ENCODE measurements at regions not wholly inside any gene's neighbourhood (a gene's known extent, or its start where the extent isn't known, plus 50 kb on each side); places are given as distances from the start of the nearest gene placed in this dataset.

DNA sequence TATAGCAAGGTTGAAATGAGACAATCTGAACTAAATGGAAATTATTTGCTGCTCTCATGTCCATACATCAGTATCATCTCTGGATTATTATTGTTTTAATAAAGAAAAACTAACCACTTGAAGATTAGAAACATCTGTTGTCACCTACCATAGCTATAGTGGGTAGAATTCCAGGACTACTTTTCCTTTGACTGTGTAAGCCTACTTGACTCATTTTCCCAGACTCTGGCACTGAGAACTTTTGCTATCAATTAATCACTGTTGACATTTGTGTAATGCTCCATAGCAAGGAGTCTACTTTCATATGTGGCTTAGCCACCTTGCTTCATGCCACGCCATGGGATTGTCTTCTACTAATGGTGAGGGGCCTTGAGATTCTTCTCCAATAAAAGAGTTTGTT lies 59.9 kb upstream of the ARRDC3 start:
- TF ChIP-seq, protein P1, sequence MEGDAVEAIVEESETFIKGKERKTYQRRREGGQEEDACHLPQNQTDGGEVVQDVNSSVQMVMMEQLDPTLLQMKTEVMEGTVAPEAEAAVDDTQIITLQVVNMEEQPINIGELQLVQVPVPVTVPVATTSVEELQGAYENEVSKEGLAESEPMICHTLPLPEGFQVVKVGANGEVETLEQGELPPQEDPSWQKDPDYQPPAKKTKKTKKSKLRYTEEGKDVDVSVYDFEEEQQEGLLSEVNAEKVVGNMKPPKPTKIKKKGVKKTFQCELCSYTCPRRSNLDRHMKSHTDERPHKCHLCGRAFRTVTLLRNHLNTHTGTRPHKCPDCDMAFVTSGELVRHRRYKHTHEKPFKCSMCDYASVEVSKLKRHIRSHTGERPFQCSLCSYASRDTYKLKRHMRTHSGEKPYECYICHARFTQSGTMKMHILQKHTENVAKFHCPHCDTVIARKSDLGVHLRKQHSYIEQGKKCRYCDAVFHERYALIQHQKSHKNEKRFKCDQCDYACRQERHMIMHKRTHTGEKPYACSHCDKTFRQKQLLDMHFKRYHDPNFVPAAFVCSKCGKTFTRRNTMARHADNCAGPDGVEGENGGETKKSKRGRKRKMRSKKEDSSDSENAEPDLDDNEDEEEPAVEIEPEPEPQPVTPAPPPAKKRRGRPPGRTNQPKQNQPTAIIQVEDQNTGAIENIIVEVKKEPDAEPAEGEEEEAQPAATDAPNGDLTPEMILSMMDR (IDR thresholded peaks at IDR 0.05; ENCODE audit: low read length): no peak
- no peak for TF ChIP-seq EZH2 (IDR thresholded peaks at IDR 0.05; ENCODE audit: borderline replicate concordance, low read length)
- no peak overlapping the region for H2AFZ ChIP-seq (ENCODE audit: low read length)
- no peaks in the 10 kb centered on the region for H3K9me3 ChIP-seq (ENCODE audit: low read length)

DNA sequence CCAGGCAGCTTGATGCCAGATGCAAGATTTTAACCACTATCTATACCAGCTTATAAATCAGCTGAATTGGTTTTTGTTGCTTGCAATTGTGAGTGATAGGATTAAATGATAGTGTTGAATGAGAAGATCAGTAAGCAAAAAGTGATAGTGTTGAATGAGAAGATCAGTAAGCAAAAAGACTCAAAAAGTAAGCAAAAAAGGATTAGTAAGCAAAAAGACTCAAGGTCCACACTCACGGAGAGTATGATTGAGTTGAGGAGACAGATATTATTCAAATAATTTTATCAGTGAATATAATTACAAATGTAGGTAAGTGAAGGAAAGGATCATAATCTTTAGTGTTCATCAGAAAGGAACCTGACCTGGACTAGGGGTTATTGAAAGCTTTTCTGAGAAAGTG lies 58.0 kb upstream of the ARRDC3 start:
- no peak overlapping the region for H3K4me3 ChIP-seq (ENCODE audit: low read depth, low read length, poor library complexity, severe bottlenecking)
- no peak overlapping the region for H2AFZ ChIP-seq (ENCODE audit: low read length)
- H4K20me1 ChIP-seq (ENCODE audit: insufficient read depth, low read length): no peaks in the 10 kb centered on the region
- H3K36me3 ChIP-seq (ENCODE audit: insufficient read depth, low read length): no peaks in the 10 kb centered on the region
- H3K4me1 ChIP-seq (ENCODE audit: insufficient read depth, low read length, severe bottlenecking): no peaks in the 10 kb centered on the region
- no peaks in the 10 kb centered on the region for H3F3A ChIP-seq (ENCODE audit: insufficient read depth, low read length)
- TF ChIP-seq, protein P1 (IDR thresholded peaks at IDR 0.05; ENCODE audit: low read length): no peak
- TF ChIP-seq EZH2 (IDR thresholded peaks at IDR 0.05; ENCODE audit: borderline replicate concordance, low read length): no peak
- H3K9me3 ChIP-seq (ENCODE audit: low read length): no peaks in the 10 kb centered on the region
- H3K27me3 ChIP-seq (ENCODE audit: insufficient read depth, low read length): no peaks in the 10 kb centered on the region
- H3K9ac ChIP-seq (ENCODE audit: low read length): no peak overlapping the region
- no peaks in the 10 kb centered on the region for H3K9me2 ChIP-seq (ENCODE audit: low read depth, low read length)
- H3K27ac ChIP-seq (ENCODE audit: low read depth, low read length, poor library complexity, severe bottlenecking): no peak overlapping the region
- H3K79me2 ChIP-seq (ENCODE audit: insufficient read depth, low read length): no peaks in the 10 kb centered on the region
- no peak overlapping the region for H3K4me2 ChIP-seq (ENCODE audit: low read length)

More for the DNA sequence above, 59.9 kb upstream of the ARRDC3 start:
- Histone ChIP-seq H3K36me3 (ENCODE audit: insufficient read depth, low read length) (no peaks in the 10 kb centered on the region), H3K4me3 (ENCODE audit: low read depth, low read length, poor library complexity, severe bottlenecking) (no peak overlapping the region), H3K27ac (ENCODE audit: low read depth, low read length, poor library complexity, severe bottlenecking) (no peak overlapping the region), H3F3A (ENCODE audit: insufficient read depth, low read length) (no peaks in the 10 kb centered on the region), H3K27me3 (ENCODE audit: insufficient read depth, low read length) (no peaks in the 10 kb centered on the region), H3K4me2 (ENCODE audit: low read length) (no peak overlapping the region), H3K9me2 (ENCODE audit: low read depth, low read length) (no peaks in the 10 kb centered on the region), H3K4me1 (ENCODE audit: insufficient read depth, low read length, severe bottlenecking) (no peaks in the 10 kb centered on the region), H3K9ac (ENCODE audit: low read length) (no peak overlapping the region), H4K20me1 (ENCODE audit: insufficient read depth, low read length) (no peaks in the 10 kb centered on the region), H3K79me2 (ENCODE audit: insufficient read depth, low read length) (no peaks in the 10 kb centered on the region)

- Histone ChIP-seq H3K36me3 (ENCODE audit: insufficient read depth, low read length) (no peaks in the 10 kb centered on the region), H2AFZ (ENCODE audit: low read length) (no peak overlapping the region), H3K4me3 (ENCODE audit: low read depth, low read length, poor library complexity, severe bottlenecking) (no peak overlapping the region), H3K27me3 (ENCODE audit: insufficient read depth, low read length) (no peaks in the 10 kb centered on the region), H3K27ac (ENCODE audit: low read depth, low read length, poor library complexity, severe bottlenecking) (no peak overlapping the region), H3K4me1 (ENCODE audit: insufficient read depth, low read length, severe bottlenecking) (no peaks in the 10 kb centered on the region), H3K9me3 (ENCODE audit: low read length) (no peaks in the 10 kb centered on the region), H3K9ac (ENCODE audit: low read length) (no peak overlapping the region), H3K79me2 (ENCODE audit: insufficient read depth, low read length) (no peaks in the 10 kb centered on the region), H4K20me1 (ENCODE audit: insufficient read depth, low read length) (no peaks in the 10 kb centered on the region), H3F3A (ENCODE audit: insufficient read depth, low read length) (no peaks in the 10 kb centered on the region), H3K4me2 (ENCODE audit: low read length) (no peak overlapping the region), H3K9me2 (ENCODE audit: low read depth, low read length) (no peaks in the 10 kb centered on the region)
- TF ChIP-seq, protein P1 (IDR thresholded peaks at IDR 0.05; ENCODE audit: low read length): no peak
- no peak for TF ChIP-seq EZH2 (IDR thresholded peaks at IDR 0.05; ENCODE audit: borderline replicate concordance, low read length)
These were observed 55.8 kb upstream of the ARRDC3 start for GRCh38 chr5:91438871-91439270.

Data from OCI-LY1 (cell line).